Heart left ventricle (tissue), 16 donors: ENCODE measurements at regions not wholly inside any gene's neighbourhood (a gene's known extent, or its start where the extent isn't known, plus 50 kb on each side); places are given as distances from the start of the nearest gene placed in this dataset.

ENCODE experiments used
- ATAC-seq, 4 donors: fragments of 200-7000 bp; cut with Tn5 transposase; one replicate each; pipeline ENCODE4 v1.9.1; 2020 to 2022; ENCODE audit warnings: moderate library complexity in 4 of 4, mild to moderate bottlenecking in 3 of 4, moderate number of reproducible peaks in 1 of 4
- DNase-seq, 5 donors: peaks; one replicate each; pipeline ENCODE4 v3.0.0-alpha.2; 2020
- H3K27ac ChIP-seq, 12 donors: fragments of 200-600 bp; sonication (generic) in 4 of 12; one replicate each; pipeline versions ENCODE4 v1.5.0 to v1.8.0; 2016 to 2022; ENCODE audit warnings: mild to moderate bottlenecking in 2 of 12
- H3K27me3 ChIP-seq, 9 donors: fragments of 200-600 bp; sonication (generic) in 2 of 9; one replicate each; pipeline versions ENCODE4 v1.5.1 to v1.8.0; 2016 to 2022; ENCODE audit warnings: mild to moderate bottlenecking in 3 of 9
- H3K36me3 ChIP-seq, 9 donors: fragments of 200-600 bp; sonication (generic) in 2 of 9; one replicate each; pipeline versions ENCODE4 v1.5.0 to v1.8.0; 2018 to 2022; ENCODE audit warnings: mild to moderate bottlenecking in 2 of 9
- H3K4me1 ChIP-seq, 12 donors: fragments of 200-600 bp; sonication (generic) in 4 of 12; one replicate each; pipeline versions ENCODE4 v1.5.0 to v1.8.0; 2016 to 2022; ENCODE audit warnings: mild to moderate bottlenecking in 3 of 12
- H3K4me3 ChIP-seq, 12 donors: fragments of 200-600 bp; sonication (generic) in 4 of 12; one replicate each; pipeline versions ENCODE4 v1.5.0 to v1.8.0; 2017 to 2022; ENCODE audit warnings: mild to moderate bottlenecking in 9 of 12, moderate library complexity in 4 of 12
- H3K9me3 ChIP-seq, 12 donors: fragments of 200-600 bp; sonication (generic) in 4 of 12; one replicate each; pipeline versions ENCODE4 v1.5.0 to v1.8.0; 2016 to 2022; ENCODE audit warnings: mild to moderate bottlenecking in 1 of 12
- CTCF ChIP-seq, 12 donors: fragments of 200-600 bp; sonication (generic) in 4 of 12; IDR thresholded peaks; one replicate each; pipeline versions ENCODE4 v1.5.0 to v1.8.0; 2018 to 2022; ENCODE audit warnings: antibody characterized with exemption in 12 of 12, mild to moderate bottlenecking in 5 of 12
- POLR2A ChIP-seq, 2 donors: fragments of 450-650 bp; IDR thresholded peaks; one replicate each; pipeline ENCODE4 v1.6.1; 2017; ENCODE audit warnings: antibody characterized with exemption in 2 of 2, mild to moderate bottlenecking in 2 of 2, moderate library complexity in 2 of 2
- WGBS, 4 donors: extraction: QIAGEN DNeasy Blood & Tissue Kit in 2 of 4; methylation state at CpG; one replicate each; pipeline versions ENCODE4 v1.1.5 to v1.1.7; 2013 to 2018; 5-methylcytosine and 5-hydroxymethylcytosine counted together
- intact Hi-C, 10 donors: fragments of 100-400 bp; cut with DNase I; formaldehyde crosslinking; loops; one replicate each; pipeline versions ENCODE4 v1.11.1 to v1.14.2; 2022
- donor health status: ischemic (EF 13 %, LVEDD 7.1; RV severe dilation, severe dysfunction).
- donor health status: healthy with polysubstance abuse.
- donor health status: DM: no; HTN: yes; CAD: no.
- donor health status: DM: no; HTN: no; CAD: no.
- donor health status: ischemic (EF 25% LVEDD 6.9; RV normal size, moderate dysfunction).
- donor health status: ischemic (EF 25% LVEDD 5.7; RV mildly dilated, moderate dysfunction).
- donor health status: healthy.
- donor health status: DM: yes; HTN: yes; CAD: no.
- donor health status: ischemic (EF 35%, LVEDD 5.7; RV mildly dilated, moderate dysfunction).
- donor health status: nonischemic (EF 11% LVEDD 7.7; RV severe dilation, severe dysfunction).
- donor health status: DM: yes; HTN: yes; CAD: no.
- donor health status: PGD.
- donor health status: ischemic (EF 29% LVEDD 5.4; RV normal size, mild dysfunction).
- donor health status: nonischemic (EF 23%, LVEDD 6.1; RV moderate dilation, normal function).

DNA sequence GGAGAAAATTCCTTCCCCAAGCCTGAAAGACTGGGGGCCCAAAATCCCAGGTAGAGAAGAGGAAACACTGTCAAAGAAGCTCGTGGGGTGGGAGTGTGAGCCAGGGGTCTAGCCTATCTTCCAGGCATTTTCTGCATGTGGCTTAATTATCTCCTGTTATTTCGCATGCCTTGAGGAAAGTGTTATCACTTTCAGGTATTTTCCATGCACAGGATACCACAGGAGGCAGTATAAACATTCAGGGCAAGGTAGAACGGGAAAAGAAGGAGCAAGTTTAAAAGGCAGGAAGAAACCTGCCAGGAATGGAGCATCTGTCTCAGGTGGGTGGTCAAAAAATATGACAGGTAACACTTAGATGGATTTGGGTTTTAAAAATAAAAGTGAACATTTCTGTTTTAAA, 575.3 kb upstream of the ZNF385D start:
- Histone ChIP-seq H3K4me3 (no peak overlapping the region), H3K9me3 (no peaks in the 10 kb centered on the region), H3K27me3 (no peaks in the 10 kb centered on the region), H3K27ac (no peak overlapping the region), H3K36me3 (no peaks in the 10 kb centered on the region), H3K4me1 (no peaks in the 10 kb centered on the region)
- intact Hi-C loops = no loop called here
- 33 to 51% (median 45%) methylated on average over 3 of the region's 3 CpGs for WGBS, 4 donors
- DNase-seq (no peak), ATAC-seq (no peak)
- no peak for TF ChIP-seq POLR2A (IDR thresholded peaks at IDR 0.05)
- TF ChIP-seq CTCF (IDR thresholded peaks at IDR 0.05) = no peak

DNA sequence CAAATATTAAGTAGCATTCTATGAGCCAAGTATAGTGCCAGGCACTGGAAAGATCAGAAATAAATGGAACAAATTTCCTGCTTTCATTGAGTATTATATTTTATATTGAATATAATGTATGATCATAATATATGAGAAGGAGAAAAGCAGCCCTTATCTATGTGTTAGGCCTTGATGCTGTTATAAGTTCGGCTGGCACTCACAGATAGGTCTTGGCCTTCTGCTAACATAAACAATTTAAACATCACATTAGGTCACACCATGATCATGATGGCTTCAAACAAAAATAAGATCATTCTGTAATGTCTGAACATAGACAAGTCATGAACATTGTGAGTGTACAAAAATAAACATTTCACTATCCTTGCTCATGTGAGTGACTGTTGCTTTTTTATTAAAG, 584.0 kb upstream of the ZNF385D start:
- Histone ChIP-seq H3K9me3 (no peaks in the 10 kb centered on the region), H3K4me3 (no peak overlapping the region), H3K36me3 (no peaks in the 10 kb centered on the region), H3K27me3 (no peaks in the 10 kb centered on the region), H3K27ac (no peak overlapping the region), H3K4me1 (no peaks in the 10 kb centered on the region)
- ATAC-seq (no peak), DNase-seq (no peak)
- TF ChIP-seq CTCF (IDR thresholded peaks at IDR 0.05) = no peak
- TF ChIP-seq POLR2A (IDR thresholded peaks at IDR 0.05) = no peak
- whole genome bisulfite sequencing, 4 donors = 57 to 65% (median 62%) methylated on average over 1 of the region's 1 CpG
- intact Hi-C loops = no loop called here

DNA sequence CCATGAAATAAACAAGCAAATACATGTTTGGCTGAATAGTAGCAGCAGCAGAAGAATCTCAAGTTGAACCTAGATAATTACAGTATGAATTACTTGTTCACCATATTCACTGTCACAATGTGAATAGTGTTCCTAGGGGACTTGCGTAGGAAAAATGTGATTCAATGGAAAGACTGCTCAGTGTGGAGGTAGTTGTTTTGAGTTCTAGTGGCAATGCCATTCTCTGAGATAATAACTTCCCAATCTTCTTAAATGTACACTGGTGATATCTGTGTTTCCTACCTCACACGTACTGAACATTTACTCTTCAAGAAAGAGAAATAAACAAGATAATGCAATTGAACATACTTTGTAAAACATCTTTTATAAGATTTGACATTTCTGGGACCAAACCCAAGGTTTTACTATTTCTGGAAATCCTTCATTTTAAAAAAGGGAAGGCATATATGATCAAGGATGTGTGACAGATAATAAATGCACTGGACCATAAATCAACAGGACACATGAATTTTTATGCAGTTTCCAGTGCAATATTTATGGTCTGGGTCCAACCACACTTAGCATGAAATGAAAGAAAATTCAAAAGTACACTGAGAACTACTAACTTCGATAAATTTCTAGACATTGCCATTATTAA, 598.3 kb upstream of the ZNF385D start:
- H3K4me3 ChIP-seq = no peak overlapping the region
- ATAC-seq (no peak), DNase-seq (no peak)
- intact Hi-C loops = no loop called here
- 61 to 69% (median 67%) methylated on average over 3 of the region's 3 CpGs for WGBS, 4 donors
- TF ChIP-seq CTCF (IDR thresholded peaks at IDR 0.05) (no peak), POLR2A (IDR thresholded peaks at IDR 0.05) (no peak)
- no peaks in the 10 kb centered on the region for H3K4me1 ChIP-seq
- no peaks in the 10 kb centered on the region for H3K36me3 ChIP-seq
- no peaks in the 10 kb centered on the region for H3K9me3 ChIP-seq
- peaks cover 0 to 4% (median 0%) of the 10 kb centered on the region in 9 donors for H3K27me3 ChIP-seq
- H3K27ac ChIP-seq = no peak overlapping the region

- intact Hi-C loops = no loop called here
- no peak for ATAC-seq
- no peak for DNase-seq
Observed at GRCh38 chr3:22351806-22352205, 600.8 kb upstream of the ZNF385D start.

More at GRCh38 chr3:22351806-22352205, 600.8 kb upstream of the ZNF385D start:
- whole genome bisulfite sequencing, 4 donors = 56 to 70% (median 60%) methylated on average over 3 of the region's 3 CpGs
- H3K4me1 ChIP-seq = no peaks in the 10 kb centered on the region
- TF ChIP-seq POLR2A (IDR thresholded peaks at IDR 0.05) (no peak), CTCF (IDR thresholded peaks at IDR 0.05) (no peak)
- H3K27me3 ChIP-seq = peaks cover 0 to 4% (median 0%) of the 10 kb centered on the region in 9 donors
- no peaks in the 10 kb centered on the region for H3K9me3 ChIP-seq
- H3K27ac ChIP-seq = no peak overlapping the region
- no peaks in the 10 kb centered on the region for H3K36me3 ChIP-seq
- H3K4me3 ChIP-seq = no peak overlapping the region
